Coronary artery (tissue), 2 donors: ENCODE measurements at regions not wholly inside any gene's neighbourhood (a gene's known extent, or its start where the extent isn't known, plus 50 kb on each side); places are given as distances from the start of the nearest gene placed in this dataset.

Experiments
- DNase-seq: peaks from one replicate; pipeline ENCODE4 v3.0.0-alpha.2; 2017; ENCODE audit warnings: low spot score
- H3K27ac ChIP-seq, 2 donors: fragments of 200-600 bp; sonication (generic); one replicate each; pipeline ENCODE4 v1.5.1; 2016 to 2019
- H3K4me3 ChIP-seq: fragments of 200-600 bp; sonication (generic); 2 replicates; pipeline ENCODE4 v1.5.1; 2016; ENCODE audit warnings: mild to moderate bottlenecking, moderate library complexity
- TF ChIP-seq, protein P1 (sequence below): fragments of 200-600 bp; sonication (generic); IDR thresholded peaks from one replicate; pipeline ENCODE4 v1.5.1; 2019; ENCODE audit warnings: antibody characterized with exemption

- no peak for DNase-seq
- TF ChIP-seq, protein P1, sequence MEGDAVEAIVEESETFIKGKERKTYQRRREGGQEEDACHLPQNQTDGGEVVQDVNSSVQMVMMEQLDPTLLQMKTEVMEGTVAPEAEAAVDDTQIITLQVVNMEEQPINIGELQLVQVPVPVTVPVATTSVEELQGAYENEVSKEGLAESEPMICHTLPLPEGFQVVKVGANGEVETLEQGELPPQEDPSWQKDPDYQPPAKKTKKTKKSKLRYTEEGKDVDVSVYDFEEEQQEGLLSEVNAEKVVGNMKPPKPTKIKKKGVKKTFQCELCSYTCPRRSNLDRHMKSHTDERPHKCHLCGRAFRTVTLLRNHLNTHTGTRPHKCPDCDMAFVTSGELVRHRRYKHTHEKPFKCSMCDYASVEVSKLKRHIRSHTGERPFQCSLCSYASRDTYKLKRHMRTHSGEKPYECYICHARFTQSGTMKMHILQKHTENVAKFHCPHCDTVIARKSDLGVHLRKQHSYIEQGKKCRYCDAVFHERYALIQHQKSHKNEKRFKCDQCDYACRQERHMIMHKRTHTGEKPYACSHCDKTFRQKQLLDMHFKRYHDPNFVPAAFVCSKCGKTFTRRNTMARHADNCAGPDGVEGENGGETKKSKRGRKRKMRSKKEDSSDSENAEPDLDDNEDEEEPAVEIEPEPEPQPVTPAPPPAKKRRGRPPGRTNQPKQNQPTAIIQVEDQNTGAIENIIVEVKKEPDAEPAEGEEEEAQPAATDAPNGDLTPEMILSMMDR = no peak
- Histone ChIP-seq H3K27ac (no peak overlapping the region), H3K4me3 (no peak overlapping the region)
Observed at GRCh38 chr6:15852289-15852688, 189.5 kb upstream of the DTNBP1 start.

DNA sequence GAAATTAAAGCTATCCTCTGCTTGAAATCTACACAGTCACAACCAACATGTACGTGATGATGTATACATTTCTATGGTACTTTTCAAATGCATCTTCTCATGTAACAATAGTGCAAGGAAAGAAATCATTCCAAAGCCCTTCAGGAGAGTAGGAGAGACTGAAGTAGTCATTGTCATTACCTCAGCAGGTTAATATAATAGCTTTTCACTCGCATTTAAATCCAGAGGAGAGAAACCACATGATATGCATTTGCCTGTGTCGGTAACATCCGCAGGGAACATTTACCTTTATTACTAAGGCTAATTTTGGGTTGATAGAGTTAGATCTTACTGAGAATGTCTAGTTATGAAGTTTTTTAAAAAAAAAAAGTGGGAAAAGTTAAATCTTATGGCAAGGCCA is 186.6 kb upstream of the DTNBP1 start:
- TF ChIP-seq, protein P1 = no peak
- Histone ChIP-seq H3K4me3 (no peak overlapping the region), H3K27ac (no peak overlapping the region)
- no peak for DNase-seq

GRCh38 chr6:15845492-15845891 is 182.7 kb upstream of the DTNBP1 start:
- TF ChIP-seq, protein P1 = no peak
- H3K4me3 ChIP-seq = no peak overlapping the region
- no peak overlapping the region for H3K27ac ChIP-seq
- DNase-seq = no peak

DNA sequence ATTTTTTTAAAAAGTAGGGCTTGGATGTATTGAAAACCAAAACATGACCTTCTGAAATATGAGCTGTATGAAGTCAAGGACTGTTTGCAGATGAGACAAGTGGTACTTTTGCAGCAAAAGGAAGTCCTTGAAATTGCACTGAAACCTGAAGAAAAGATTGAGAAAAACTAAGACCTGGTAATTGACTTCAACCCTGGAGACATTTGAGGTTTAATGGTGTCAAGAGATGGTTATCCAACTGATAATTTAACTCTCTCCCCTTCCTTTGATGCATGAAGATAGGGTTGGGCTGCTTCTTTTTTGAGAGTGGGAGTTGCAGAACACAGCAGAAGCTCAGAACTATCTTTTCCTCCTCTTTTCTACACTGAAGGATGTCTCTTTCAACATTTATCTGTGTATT is 180.9 kb upstream of the DTNBP1 start:
- DNase-seq = no peak
- Histone ChIP-seq H3K27ac (no peak overlapping the region), H3K4me3 (no peak overlapping the region)
- TF ChIP-seq, protein P1 = no peak

DNA sequence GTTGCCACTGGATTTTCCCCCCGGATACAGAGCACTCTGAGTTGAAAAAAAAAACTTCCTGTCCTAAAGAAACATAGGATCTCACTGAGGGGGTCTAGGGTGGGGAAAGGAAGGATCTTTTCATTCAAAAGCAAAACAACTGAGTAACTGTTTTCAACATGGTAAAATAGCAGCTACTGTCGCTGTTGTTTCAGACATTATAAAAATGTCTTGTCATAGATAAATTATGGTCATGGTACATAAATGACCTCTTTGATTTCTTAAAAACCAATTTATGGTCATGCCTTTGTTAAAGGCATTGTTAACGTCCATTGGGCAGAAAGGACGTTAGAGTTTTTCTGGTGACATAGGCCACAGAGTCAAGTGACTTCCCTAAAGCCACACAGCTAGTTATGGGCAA is 180.4 kb upstream of the DTNBP1 start:
- TF ChIP-seq, protein P1 = no peak
- Histone ChIP-seq H3K4me3 (no peak overlapping the region), H3K27ac (no peak overlapping the region)
- DNase-seq = no peak

DNA sequence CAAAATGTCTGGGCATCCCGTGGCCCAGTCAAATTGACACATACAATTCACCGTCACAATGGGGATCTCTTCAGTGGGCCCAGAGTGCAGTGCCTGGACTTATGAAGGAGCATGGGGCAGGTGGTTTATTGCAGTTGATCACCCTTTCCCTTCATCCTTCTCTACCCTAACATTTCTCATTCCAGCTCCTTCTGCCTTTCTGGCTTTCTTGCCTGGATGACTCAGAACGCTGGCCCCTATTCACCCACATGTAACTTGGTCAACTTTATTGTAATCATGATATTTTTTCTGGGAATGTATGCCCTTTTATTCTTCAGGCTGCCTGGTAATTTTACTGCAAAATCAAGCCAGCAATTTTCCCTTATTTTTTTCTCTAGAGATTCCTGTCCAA is 179.9 kb upstream of the DTNBP1 start:
- TF ChIP-seq, protein P1 = no peak
- no peak for DNase-seq
- H3K4me3 ChIP-seq = no peak overlapping the region
- peak overlapping the region in 1 of 2 donors; percentile 13 for H3K27ac ChIP-seq

- Histone ChIP-seq H3K4me3 (no peak overlapping the region), H3K27ac (peak overlapping the region in 1 of 2 donors; percentile 13)
- DNase-seq = no peak
- TF ChIP-seq, protein P1 = no peak
Observed at GRCh38 chr6:15841937-15842726, 179.3 kb upstream of the DTNBP1 start.
